GM19023 (cell line): ENCODE measurements at regions not wholly inside any gene's neighbourhood (a gene's known extent, or its start where the extent isn't known, plus 50 kb on each side); places are given as distances from the start of the nearest gene placed in this dataset.

Experiments used
- ATAC-seq: cut with Tn5 transposase; IDR thresholded peaks from one replicate; pipeline ENCODE4 v1.9.1; 2021; ENCODE audit warnings: mild to moderate bottlenecking, moderate library complexity; ENCODE audit not compliant: unreplicated experiment

DNA sequence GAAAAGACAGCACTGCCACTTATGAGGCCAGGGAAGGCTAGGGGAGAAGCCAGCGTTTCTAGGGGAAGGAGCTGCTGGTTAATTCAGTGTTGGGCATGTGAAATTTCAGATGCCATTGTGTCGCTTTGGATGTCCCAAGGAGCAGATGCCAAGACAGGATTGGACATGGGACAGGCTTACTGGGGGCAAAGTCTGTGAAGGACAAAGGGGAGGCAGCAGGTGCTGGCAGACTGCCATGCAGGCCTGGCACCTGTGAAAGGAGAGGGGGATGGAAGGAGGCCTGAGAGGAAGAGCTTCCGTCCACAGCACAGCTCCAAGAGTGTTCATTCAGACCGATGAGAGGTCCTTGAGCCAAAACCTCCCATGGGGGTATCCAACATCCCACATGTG is 255.5 kb upstream of the RPL38 start:
- no peak for ATAC-seq

DNA sequence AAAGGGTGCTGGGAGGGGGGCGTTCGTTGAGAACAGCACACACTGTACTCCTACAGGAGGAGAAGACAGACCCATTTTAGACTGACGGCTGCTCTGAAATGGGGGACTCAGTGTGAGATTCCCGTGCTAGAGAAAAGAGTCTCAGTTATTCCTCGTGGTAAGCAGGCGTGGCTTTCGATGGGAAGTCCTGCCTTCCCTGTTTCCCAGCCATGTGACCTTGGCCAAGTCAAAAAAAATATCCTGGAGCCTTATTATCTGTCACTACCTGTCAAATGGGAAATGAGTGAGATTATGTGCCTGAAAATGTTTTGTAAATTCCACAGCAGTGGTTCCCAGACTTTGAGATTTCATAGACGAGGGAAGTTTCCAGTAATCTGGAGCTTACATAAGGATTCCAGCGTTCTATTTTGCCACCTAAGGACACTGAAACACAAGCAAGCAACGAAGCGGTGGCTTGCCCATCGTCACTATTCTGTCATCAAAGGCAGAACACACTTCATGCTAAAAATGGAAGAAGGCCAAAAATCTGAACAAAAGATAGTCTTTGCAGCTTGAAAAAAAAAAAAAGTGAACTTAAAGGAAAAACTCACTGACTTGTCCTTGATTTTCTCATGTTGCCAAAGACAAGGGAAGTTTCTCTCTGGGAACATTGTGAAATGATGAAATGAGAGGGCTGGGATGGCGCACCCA is 253.4 kb upstream of the RPL38 start:
- no peak for ATAC-seq

DNA sequence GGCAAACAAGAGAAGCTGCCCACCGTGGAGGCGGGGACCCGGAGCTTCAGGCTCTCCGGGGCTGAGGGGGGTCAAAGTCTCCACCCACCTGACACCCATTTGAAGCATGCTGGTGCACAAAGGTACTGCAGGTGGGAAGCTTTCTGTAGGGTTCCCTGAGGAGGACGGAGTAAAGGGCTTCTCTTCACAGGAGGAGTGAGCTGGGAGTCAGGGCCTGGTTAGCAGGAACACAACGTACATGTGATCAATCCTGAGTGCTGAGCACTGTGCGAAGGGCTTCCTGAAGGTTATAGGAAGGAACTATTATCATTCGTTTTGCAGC is 252.9 kb upstream of the RPL38 start:
- no peak for ATAC-seq

DNA sequence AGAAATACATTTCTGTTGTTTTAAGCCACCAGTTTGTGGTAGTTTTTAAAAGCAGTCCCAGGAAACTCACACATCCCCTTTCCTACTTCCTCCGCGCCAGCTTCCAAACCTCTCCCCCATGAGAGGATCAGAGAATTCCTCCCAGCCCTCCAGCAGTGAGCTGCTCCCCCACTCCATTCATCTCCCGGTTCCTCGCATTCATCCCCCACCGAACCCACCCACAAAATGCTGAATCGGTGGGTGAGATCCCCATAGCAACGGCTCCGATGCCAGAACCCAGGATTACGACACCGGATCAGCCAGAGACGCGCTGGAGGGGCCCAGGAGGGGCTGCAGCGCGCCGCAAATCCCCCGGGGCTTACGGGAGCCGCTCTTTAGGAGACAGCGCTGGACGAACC is 251.4 kb upstream of the RPL38 start:
- ATAC-seq = no peak

DNA sequence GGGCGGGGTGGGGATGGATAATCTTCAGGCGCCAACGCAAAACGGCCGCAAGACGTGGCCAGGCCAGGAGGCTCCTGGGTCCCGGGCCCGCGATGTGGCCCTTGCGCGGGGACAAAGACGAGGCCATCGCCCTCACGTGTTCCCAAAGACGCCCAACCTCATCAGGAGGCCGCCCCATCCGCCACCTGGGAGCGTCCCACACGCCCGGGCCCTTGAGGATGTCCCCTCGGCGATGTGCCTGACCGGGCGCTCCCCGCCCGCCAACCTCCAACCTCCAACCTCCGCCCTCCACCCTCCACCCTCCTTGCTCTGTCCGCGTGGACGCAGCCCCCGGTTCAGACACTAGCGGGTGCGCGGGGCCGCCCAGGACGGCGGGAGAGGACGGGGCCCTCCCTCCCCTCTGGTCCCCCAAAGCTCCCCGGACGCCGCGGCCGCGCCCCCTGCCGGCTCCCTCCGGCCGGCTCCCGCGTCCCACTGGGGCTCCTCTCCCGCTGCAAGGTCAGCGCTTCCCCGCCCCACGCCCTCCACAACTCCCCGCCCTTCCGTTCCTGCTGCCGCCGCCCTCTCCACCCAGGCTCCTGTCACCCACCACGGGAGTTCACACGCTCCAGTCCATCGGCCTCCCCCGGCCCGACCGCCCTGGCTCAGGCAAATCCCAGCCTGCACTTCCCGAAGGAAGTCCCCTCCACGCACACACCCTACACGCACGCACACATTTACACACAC is 250.8 kb upstream of the RPL38 start:
- no peak for ATAC-seq

DNA sequence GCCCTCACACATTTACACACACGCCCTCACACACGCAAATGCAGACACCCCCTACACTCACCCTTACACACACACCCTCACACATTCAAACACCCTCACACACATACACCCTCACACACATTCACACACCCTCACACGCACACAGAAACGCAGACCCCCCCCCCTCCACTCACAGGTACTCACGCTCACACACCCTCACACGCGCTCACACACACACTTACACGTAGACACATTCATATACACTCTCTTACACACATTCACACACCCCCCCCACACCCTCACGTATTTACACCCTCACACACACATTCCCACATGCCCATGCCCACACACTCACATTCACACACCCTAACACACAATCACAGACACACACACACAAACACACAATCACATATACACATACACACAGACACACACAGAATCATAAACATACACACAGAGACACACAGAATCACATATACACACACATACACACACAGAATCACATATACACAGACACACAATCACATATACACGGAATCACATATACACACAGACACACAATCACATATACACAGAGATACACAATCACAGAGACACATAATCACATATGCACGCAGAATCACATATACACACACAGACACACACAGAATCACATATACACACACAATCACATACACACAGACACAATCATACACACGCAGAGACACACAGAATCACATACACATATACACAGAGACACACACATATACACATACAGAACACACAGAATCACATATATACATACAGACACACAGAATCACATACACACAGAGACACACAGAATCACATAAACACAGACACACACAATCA is 250.1 kb upstream of the RPL38 start:
- ATAC-seq = no peak

DNA sequence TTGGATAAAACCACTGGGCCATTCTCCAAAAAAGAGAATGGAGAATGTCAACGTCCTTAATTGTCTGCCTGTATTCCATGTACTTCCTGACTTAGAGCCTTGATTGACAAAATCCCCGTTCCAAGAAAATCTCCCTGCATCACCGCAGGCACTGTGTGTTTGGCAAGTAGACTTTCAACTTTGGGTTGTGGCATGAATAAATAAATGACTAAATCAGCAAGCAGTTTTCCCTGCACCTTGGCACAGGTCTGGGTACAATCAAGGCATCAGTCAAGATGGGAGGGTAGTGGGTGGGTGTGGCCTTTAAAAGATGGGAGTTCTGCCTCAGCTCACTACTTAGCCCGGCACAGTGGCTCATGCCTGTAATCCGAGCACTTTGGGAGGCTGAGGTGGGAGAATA is 248.5 kb upstream of the RPL38 start:
- no peak for ATAC-seq

DNA sequence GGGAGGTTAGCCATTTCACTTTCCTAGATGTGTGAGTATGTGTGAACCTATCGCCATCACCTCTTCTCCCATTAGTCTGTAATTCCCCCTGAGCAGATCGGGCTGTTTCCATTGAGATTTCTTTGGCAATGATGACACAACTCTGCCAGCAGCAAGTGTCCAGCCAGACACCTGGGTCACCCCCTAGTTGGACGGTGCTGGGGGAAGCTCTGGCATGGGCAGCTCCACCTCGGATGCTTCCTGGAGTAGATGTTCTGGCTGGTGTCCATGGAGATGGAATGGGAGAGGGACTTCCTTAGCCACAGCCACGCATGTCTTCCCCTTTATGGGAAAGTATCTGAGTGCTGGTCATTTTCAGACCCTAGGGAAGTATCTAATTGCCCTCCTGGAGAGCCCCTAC is 247.9 kb upstream of the RPL38 start:
- ATAC-seq = no peak

DNA sequence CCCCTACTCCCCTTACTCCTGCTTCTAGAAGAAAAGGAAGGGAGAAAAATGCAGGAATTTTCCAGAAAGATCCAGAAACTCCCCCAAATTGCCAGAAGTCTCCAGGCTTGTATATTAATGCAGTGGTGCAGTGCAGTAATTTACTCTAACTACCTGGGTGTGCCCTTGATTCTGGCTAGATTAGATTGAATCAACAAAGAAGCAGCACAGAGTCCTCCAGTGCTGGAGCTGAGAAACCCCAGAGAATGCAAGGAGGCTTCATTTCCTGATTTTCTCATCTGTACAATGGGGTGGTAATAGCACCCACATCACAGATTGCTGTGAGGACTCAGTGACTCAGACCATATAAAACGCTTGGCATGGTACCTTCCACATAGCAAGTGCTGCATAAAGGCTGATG is 247.3 kb upstream of the RPL38 start:
- ATAC-seq = no peak

DNA sequence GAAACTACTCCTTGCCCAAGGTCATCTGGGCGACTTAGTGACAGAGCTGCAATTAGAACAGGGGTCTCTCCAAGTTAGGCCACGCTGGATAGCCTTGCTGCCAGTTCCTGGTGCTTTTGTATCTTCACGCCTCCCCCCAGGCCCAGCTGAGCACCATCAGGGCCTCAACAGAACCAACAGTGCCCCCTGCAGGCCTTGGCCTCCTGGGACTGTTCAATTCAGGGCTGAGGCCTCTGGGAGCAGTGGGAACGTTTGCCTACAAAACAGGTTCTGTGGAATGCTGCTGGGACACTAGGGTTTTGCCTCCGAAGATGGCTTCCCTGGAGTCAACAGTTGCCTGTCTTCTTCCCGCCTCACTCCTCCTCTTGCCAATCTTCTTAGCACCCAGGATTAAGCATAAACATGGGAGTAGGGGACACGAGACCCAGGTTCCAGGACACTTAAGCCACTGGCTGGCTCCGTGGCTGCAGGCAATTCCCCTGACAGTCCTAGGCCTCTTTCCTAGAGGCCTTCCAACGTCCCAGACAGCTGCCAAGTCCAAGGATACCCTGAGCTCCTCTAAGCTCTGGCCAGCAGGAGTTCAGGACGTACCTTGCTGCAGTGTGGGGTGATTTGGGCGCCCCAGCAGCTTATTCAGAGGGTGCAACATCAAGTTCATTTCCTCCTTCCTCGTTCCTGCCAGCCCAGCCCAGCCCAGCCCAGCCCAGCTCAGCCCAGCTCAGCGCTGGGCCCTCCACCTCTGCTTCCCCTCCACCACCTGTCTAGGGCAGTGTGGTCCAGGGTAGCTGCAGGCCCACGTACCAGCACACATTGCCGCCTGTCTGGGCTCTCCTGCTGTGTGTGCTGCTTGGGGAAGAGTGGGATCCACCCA is 246.6 kb upstream of the RPL38 start:
- ATAC-seq = no peak

DNA sequence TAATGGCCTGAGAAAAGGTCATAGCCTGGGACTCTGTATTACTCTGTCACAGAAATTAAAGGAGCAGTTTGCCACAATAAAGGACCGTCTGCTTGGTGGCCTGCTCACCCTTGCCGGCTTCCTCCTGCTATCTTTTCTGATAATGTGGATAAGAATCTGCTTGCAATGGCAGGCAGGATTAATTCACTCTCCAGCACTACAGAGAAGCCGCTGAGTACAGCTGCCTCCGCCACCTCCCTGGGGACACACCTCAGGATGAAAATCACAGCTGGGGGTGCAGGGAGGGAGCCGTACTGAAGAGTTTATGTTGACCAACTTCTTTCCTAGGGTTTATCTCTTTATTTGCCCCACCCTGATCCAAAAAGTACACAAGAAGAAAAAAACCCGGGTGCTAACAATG is 245.9 kb upstream of the RPL38 start:
- no peak for ATAC-seq

DNA sequence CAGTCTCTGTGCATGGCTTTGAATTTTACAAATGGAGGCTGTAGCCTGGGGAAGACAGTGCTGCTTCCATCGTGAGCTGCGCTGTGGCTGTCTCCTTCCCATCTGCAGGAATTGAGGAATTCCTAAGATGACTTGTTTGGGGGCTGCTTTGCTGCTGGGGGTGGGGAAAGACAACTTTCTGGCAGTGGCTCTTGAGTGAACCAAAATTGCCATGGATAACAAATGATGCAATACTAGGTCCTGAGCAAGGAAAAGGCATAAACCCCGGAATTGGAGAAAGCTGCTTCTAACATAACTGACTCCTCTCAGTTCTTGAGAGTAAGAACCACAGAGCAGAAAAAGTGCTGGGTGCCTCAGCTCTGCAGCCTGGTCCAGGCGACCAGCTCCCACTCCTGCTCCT is 245.0 kb upstream of the RPL38 start:
- no peak for ATAC-seq

DNA sequence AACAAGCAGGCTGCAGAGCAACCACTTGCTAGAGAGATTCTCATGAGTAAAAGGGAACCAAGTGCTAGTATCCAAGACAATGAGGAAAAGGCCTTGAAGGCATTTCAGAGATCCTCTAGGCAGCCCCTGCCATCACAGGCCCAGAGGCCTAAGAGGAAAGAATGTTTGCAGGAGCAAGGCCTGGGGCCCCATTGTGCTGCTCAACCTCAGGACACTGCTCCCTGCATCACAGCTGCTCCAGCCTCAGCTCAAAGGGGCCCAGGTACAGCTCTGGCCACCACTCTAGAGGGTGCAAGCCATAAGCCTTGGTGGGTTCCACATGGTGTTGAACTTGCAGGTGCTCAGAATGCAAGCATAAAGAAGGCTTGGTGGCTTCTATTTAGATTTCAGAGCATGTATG is 243.0 kb upstream of the RPL38 start:
- no peak for ATAC-seq

DNA sequence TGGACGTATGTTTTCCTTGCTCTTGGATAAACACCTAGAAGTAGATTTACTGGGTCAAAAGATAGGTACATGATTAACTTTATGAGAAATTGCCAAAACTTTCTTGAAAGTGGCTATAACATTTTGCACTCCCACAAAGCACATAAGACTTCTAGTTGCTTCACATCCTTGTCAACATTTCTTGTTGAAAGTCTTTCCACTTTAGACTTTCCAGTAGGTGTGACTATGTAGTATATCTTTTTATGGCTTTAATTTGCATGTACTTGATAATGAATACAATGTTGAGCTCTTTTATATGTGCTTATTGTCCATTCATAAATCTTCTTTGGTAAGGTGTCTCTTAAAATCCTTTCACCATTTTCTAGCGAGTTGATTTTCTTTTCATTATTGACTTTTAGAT is 241.2 kb upstream of the RPL38 start:
- no peak for ATAC-seq

DNA sequence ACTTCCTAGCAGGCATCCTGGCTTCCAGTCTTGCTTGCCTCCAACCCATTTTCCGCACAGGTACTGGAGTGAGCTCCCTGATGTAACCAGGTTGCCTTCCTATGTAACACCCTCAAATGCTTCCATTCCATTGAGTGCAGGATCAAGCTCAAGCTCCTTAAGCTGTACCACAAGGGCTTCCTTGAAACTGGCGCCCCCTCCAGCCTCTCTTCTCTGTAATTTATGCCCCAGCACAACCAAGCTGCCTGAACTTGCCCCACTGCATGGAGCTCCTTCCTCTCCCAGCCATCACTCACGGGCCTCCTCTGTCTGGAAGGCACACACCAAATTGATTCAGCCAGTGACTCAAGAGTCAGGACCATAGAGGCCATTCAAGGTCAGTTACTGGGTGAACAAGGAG is 234.8 kb upstream of the RPL38 start:
- no peak for ATAC-seq

DNA sequence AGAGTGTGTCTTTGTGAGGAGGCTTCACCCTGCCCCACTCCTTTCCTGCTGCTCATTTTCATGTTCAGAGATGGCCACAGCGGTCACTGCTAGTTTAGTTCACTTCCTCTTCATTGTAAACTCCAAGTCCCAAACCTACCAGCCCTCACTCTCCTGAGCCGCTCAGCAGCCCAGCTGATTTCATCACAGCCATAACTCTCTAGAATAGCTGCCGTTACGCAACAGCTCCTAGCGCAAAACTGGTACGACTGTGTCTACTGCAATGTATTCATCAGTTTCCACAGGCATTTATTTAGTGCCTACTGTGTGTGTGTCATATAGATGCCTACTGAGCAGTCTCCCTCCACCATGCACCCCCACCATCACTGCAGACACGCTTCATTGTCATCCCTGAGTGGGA is 233.5 kb upstream of the RPL38 start:
- ATAC-seq = no peak

DNA sequence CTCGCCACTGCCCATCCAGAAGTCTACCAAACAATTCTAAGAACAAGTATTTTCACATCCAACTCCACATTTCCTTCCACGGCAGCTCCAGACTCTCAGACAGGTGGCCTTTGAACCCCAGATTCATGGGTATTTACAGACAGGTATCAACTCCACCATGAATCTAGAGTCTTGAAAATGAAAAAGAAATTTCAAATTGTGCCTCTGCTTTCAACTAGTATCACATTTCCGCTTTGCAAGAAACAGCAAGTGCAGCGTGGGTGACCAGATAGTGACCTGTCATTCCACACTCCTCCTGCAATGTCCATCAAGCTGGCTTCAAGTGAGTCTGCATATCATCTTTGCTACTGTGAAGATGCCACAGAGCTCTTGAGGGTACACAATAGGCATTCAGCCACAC is 232.4 kb upstream of the RPL38 start:
- no peak for ATAC-seq

DNA sequence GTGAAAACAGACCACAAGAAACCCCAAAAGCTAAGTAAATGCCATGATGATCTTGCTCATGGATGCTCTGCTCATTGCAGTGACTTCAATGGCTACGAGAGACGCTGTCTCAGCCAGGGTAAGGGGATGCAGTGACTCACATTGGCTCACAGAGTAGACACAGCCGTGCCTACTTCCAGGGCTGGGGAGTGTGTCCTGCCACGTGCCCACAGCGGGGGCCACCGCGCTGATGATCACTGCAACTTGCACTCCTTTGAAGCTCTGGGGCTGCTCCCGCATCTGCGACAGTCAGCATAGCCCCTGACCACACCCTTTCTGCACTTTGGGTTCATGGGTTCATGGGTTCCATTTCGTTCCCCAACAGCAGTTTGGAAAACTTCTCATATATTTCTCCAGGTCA is 231.4 kb upstream of the RPL38 start:
- ATAC-seq = no peak

DNA sequence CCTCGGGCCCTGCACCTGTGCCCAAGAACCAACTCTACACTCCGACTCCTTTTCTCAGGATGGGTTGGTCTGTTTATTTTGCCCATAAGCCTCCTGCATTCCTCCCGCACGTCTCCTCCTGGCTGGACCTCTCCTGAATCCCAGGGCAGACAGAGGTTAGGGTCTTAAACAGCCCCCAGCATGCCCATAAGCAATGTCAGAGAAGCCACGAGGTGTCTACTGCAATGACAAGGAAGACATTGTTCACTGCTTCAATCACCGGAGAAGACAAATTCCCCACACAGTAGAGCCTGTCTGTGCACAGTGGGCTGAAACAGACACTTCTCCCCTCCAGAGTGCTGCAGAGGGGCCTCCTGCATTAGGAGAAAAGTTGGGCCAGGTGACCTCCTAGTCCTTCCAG is 230.6 kb upstream of the RPL38 start:
- no peak for ATAC-seq

DNA sequence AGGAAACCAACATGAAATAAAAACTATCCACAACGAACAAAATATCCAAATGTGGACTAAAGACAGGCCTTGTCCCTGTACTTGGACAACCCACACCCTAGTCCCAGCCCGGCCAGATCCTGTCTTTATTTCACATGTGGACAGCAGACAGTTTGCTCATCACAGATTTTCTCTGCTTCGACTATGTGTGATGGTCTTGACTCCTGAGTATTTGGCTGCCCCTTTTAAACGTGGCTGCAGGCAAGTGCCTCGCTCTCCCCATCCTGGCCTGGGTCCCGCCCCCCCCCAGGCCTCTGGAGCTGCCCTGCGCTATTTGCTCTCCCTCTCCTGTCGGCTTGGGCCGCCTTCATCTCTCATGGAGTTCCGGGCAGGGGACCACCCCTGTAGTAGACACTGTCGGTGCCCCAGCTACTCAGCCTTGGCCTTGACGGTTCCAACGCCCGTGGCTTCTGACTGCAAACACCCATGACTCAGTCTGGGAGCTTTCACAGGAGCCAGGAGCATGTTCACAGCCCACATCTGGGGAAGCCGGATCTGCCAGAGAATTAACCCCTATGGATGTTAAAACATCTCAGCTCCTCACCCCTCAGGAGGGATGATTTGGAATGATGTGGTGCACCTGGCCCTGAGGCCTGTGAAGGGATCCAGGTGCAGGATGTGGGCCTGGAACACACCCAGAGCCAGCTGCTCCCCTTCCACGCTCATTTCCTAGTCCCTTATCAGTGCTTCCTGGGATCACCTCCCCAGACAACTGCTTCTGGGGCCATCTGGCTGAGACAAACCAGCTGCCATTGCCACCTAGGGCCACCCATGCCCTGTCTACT is 229.7 kb upstream of the RPL38 start:
- ATAC-seq = no peak
